Hepatocyte (in vitro differentiated cells): ENCODE measurements at regions not wholly inside any gene's neighbourhood (a gene's known extent, or its start where the extent isn't known, plus 50 kb on each side); places are given as distances from the start of the nearest gene placed in this dataset.
"Not testable (repeated sequence)": the region's sequence is repeated elsewhere in the genome, so short reads cannot be mapped to it uniquely, and the experiment has no call there.

Source experiments
- DNase-seq: peaks from one replicate; pipeline ENCODE4 v3.0.0-alpha.2; 2016; ENCODE audit warnings: low spot score
- H2AFZ ChIP-seq: fragments of 200-600 bp; sonication (generic); 2 replicates; pipeline ENCODE4 v1.6.0; 2016; ENCODE audit warnings: antibody characterized with exemption, mild to moderate bottlenecking
- H3K27ac ChIP-seq: fragments of 200-600 bp; sonication (generic); 2 replicates; pipeline ENCODE4 v1.5.1; 2016; ENCODE audit warnings: mild to moderate bottlenecking
- H3K27me3 ChIP-seq: fragments of 200-600 bp; sonication (generic); 2 replicates; pipeline ENCODE4 v1.6.1; 2016
- H3K36me3 ChIP-seq: fragments of 200-600 bp; sonication (generic); replicated peaks from 2 replicates; pipeline ENCODE4 v1.5.1; 2016; ENCODE audit warnings: low read depth; ENCODE audit not compliant: insufficient read depth
- H3K4me1 ChIP-seq: fragments of 200-600 bp; sonication (generic); 2 replicates; pipeline ENCODE4 v1.5.1; 2016; ENCODE audit warnings: mild to moderate bottlenecking, moderate library complexity; ENCODE audit not compliant: insufficient read depth
- H3K4me2 ChIP-seq: fragments of 200-600 bp; sonication (generic); 2 replicates; pipeline ENCODE4 v1.6.0; 2016
- H3K4me3 ChIP-seq: fragments of 200-600 bp; sonication (generic); 2 replicates; pipeline ENCODE4 v1.5.1; 2016; ENCODE audit warnings: mild to moderate bottlenecking
- H3K79me2 ChIP-seq: fragments of 200-600 bp; sonication (generic); 2 replicates; pipeline ENCODE4 v1.6.0; 2017; ENCODE audit warnings: mild to moderate bottlenecking
- H3K9me2 ChIP-seq: fragments of 200-600 bp; sonication (generic); replicated peaks from 2 replicates; pipeline ENCODE4 v1.6.0; 2017; ENCODE audit warnings: mild to moderate bottlenecking; ENCODE audit not compliant: insufficient read depth
- H3K9me3 ChIP-seq: fragments of 200-600 bp; sonication (generic); 2 replicates; pipeline ENCODE4 v1.5.1; 2016; ENCODE audit warnings: low read depth, mild to moderate bottlenecking
- H4K20me1 ChIP-seq: fragments of 200-600 bp; sonication (generic); 2 replicates; pipeline ENCODE4 v1.6.0; 2016; ENCODE audit warnings: mild to moderate bottlenecking; ENCODE audit not compliant: insufficient read depth, poor library complexity, severe bottlenecking
- EZH2 ChIP-seq: fragments of 200-600 bp; sonication (generic); IDR thresholded peaks from 2 replicates; pipeline ENCODE4 v1.6.1; 2016; ENCODE audit warnings: antibody characterized with exemption, mild to moderate bottlenecking, borderline replicate concordance
- EZH2phosphoT487 ChIP-seq: fragments of 200-600 bp; sonication (generic); IDR thresholded peaks from one replicate; pipeline ENCODE4 v1.6.1; 2018; ENCODE audit warnings: antibody characterized with exemption, mild to moderate bottlenecking, low read depth, moderate library complexity; ENCODE audit not compliant: unreplicated experiment, severe bottlenecking
- WGBS: methylation state at CpG from one replicate; pipeline ENCODE4 v1.1.6; 2016; ENCODE audit warnings: low lambda C conversion rate; ENCODE audit errors: missing lambda C conversion rate; 5-methylcytosine and 5-hydroxymethylcytosine counted together
- TF ChIP-seq, protein P1 (sequence below): fragments of 200-600 bp; sonication (generic); IDR thresholded peaks from 2 replicates; pipeline ENCODE4 v1.5.1; 2016; ENCODE audit warnings: antibody characterized with exemption, mild to moderate bottlenecking; ENCODE audit not compliant: poor library complexity

DNA sequence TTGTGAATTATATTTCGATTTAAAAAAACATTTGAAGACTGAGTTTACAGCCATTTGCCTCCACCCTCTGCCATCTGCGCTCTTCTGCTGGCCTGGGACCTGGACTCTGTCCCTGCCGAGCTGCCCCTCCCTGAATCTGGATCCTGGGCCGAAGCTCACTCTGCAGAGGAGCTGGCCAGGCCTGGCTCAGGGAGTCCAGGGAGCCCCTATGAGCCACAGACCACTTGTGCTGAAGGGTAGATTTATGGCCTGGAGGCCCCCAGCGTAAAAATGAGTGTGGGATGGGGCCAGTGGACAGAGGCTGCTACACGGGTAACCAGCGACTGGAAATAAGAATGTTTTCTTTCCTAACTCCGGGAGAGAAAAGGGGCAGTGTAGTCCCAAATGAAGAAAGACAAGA is 129.8 kb downstream of the FGF18 start:
- Histone ChIP-seq H4K20me1 (no peaks in the 10 kb centered on the region), H2AFZ (no peak overlapping the region)

GRCh38 chr5:171553817-171554216 is 134.4 kb downstream of the FGF18 start:
- H3K9me2 ChIP-seq, H4K20me1 ChIP-seq, H3K4me2 ChIP-seq, H3K4me1 ChIP-seq, H3K27ac ChIP-seq, H2AFZ ChIP-seq, H3K27me3 ChIP-seq, DNase-seq, H3K4me3 ChIP-seq, H3K9me3 ChIP-seq, H3K36me3 ChIP-seq, H3K79me2 ChIP-seq: not testable (repeated sequence)
- WGBS, result 93% methylated on average over 7 of the region's 7 CpGs

More for the DNA sequence above, 129.8 kb downstream of the FGF18 start:
- Histone ChIP-seq H3K27ac (no peak overlapping the region), H3K9me2 (no peaks in the 10 kb centered on the region), H3K4me3 (no peak overlapping the region), H3K9me3 (no peaks in the 10 kb centered on the region), H3K79me2 (no peaks in the 10 kb centered on the region), H3K27me3 (no peaks in the 10 kb centered on the region), H3K4me2 (no peak overlapping the region), H3K4me1 (no peaks in the 10 kb centered on the region), H3K36me3 (no peaks in the 10 kb centered on the region)
- TF ChIP-seq EZH2phosphoT487 (no peak), EZH2 (no peak)
- TF ChIP-seq, protein P1, sequence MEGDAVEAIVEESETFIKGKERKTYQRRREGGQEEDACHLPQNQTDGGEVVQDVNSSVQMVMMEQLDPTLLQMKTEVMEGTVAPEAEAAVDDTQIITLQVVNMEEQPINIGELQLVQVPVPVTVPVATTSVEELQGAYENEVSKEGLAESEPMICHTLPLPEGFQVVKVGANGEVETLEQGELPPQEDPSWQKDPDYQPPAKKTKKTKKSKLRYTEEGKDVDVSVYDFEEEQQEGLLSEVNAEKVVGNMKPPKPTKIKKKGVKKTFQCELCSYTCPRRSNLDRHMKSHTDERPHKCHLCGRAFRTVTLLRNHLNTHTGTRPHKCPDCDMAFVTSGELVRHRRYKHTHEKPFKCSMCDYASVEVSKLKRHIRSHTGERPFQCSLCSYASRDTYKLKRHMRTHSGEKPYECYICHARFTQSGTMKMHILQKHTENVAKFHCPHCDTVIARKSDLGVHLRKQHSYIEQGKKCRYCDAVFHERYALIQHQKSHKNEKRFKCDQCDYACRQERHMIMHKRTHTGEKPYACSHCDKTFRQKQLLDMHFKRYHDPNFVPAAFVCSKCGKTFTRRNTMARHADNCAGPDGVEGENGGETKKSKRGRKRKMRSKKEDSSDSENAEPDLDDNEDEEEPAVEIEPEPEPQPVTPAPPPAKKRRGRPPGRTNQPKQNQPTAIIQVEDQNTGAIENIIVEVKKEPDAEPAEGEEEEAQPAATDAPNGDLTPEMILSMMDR, result no peak
- 60% methylated on average over 8 of the region's 8 CpGs for WGBS
- no peak for DNase-seq

- Histone ChIP-seq H3K36me3 (no peaks in the 10 kb centered on the region), H3K4me1 (no peaks in the 10 kb centered on the region), H3K9me3 (no peaks in the 10 kb centered on the region), H4K20me1 (no peaks in the 10 kb centered on the region), H3K79me2 (no peaks in the 10 kb centered on the region), H3K9me2 (no peaks in the 10 kb centered on the region), H3K27me3 (no peaks in the 10 kb centered on the region), H3K4me3 (no peak overlapping the region), H2AFZ (no peak overlapping the region), H3K27ac (no peak overlapping the region), H3K4me2 (no peak overlapping the region)
- TF ChIP-seq, protein P1, result no peak
- TF ChIP-seq EZH2 (no peak), EZH2phosphoT487 (no peak)
- WGBS, result 85% methylated on average over 6 of the region's 6 CpGs
- no peak for DNase-seq
Observed at GRCh38 chr5:171555160-171555559, 135.7 kb downstream of the FGF18 start.

DNA sequence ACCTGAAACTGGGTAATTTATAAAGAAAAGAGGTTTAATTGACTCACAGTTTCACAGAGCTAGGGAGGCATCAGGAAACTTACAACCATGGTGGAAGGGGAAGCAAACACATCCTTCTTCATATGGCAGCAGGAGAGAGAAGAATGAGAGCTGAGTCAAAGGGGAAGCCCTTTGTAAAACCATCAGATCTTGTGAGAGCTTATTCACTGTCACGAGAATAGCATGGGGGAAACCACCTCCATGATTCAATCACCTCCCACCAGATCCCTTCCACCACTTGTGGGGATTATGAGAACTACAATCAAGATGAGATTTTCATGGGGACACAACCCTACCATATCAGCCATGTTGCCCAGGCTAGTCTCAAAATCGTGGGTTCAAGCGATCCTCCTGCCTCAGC is 143.4 kb downstream of the FGF18 start:
- no peaks in the 10 kb centered on the region for H4K20me1 ChIP-seq
- H2AFZ ChIP-seq, result no peak overlapping the region
- H3K9me2 ChIP-seq, result no peaks in the 10 kb centered on the region
- H3K79me2 ChIP-seq, result no peaks in the 10 kb centered on the region
- no peaks in the 10 kb centered on the region for H3K9me3 ChIP-seq
- H3K4me1 ChIP-seq, result no peaks in the 10 kb centered on the region
- no peaks in the 10 kb centered on the region for H3K36me3 ChIP-seq
- H3K4me3 ChIP-seq, result no peak overlapping the region
- no peaks in the 10 kb centered on the region for H3K27me3 ChIP-seq
- DNase-seq, result no peak
- WGBS, result 78% methylated on average over 3 of the region's 3 CpGs
- no peak overlapping the region for H3K4me2 ChIP-seq
- TF ChIP-seq, protein P1, result no peak
- no peak for TF ChIP-seq EZH2phosphoT487
- TF ChIP-seq EZH2, result no peak
- no peak overlapping the region for H3K27ac ChIP-seq
